Muscle layer of colon (tissue), 2 donors: ENCODE measurements at regions not wholly inside any gene's neighbourhood (a gene's known extent, or its start where the extent isn't known, plus 50 kb on each side); places are given as distances from the start of the nearest gene placed in this dataset.
"Not testable (repeated sequence)": the region's sequence is repeated elsewhere in the genome, so short reads cannot be mapped to it uniquely, and the experiment has no call there.

Source experiments
- H3K27ac ChIP-seq: one replicate; pipeline ENCODE4 v1.7.0; 2013; ENCODE audit warnings: low read depth, mild to moderate bottlenecking, low read length, moderate library complexity
- H3K27me3 ChIP-seq, 2 donors: one replicate each; pipeline ENCODE4 v1.7.0; 2013; ENCODE audit warnings: low read length in 2 of 2, mild to moderate bottlenecking in 2 of 2; ENCODE audit not compliant: insufficient read depth in 2 of 2, control insufficient read depth in 1 of 2
- H3K36me3 ChIP-seq: one replicate; pipeline ENCODE4 v1.7.0; 2013; ENCODE audit warnings: mild to moderate bottlenecking, low read length; ENCODE audit not compliant: insufficient read depth
- H3K4me1 ChIP-seq: one replicate; pipeline ENCODE4 v1.7.0; 2013; ENCODE audit warnings: mild to moderate bottlenecking, low read length; ENCODE audit not compliant: insufficient read depth
- H3K4me3 ChIP-seq, 2 donors: one replicate each; pipeline ENCODE4 v1.7.0; 2013; ENCODE audit warnings: low read length in 2 of 2, low read depth in 1 of 2, mild to moderate bottlenecking in 1 of 2, moderate library complexity in 1 of 2
- H3K9ac ChIP-seq: one replicate; pipeline ENCODE4 v1.7.0; 2013; ENCODE audit warnings: low read length
- H3K9me3 ChIP-seq: one replicate; pipeline ENCODE4 v1.7.0; 2013; ENCODE audit warnings: mild to moderate bottlenecking, low read length
- donor health status: abdominal sarcoma.
- donor health status: Adenocarcinoma of cecum.

DNA sequence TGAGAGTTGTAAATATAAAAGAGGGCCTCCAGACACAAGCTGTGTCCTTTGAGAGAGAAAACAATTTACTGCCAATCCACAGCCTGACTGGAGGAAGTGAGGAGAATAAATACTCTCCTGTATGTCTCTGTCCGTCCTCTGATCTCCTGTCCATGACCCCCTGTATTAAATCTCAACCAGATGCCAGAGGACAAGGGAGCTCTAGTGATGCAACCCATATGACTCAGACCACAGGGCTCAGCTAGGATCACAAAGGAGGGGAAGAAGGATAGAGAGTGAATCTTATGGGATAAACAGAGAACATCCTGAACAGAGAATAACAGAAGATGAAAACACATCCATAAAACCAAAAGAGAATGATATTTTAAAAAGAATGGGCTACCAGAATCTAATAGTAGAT lies 482.6 kb downstream of the PLOD2 start:
- Histone ChIP-seq H3K36me3 (no peaks in the 10 kb centered on the region), H3K27ac (no peak overlapping the region), H3K4me1 (no peaks in the 10 kb centered on the region), H3K9ac (no peak overlapping the region), H3K27me3 (no peaks in the 10 kb centered on the region), H3K9me3 (no peaks in the 10 kb centered on the region), H3K4me3 (no peak overlapping the region)

DNA sequence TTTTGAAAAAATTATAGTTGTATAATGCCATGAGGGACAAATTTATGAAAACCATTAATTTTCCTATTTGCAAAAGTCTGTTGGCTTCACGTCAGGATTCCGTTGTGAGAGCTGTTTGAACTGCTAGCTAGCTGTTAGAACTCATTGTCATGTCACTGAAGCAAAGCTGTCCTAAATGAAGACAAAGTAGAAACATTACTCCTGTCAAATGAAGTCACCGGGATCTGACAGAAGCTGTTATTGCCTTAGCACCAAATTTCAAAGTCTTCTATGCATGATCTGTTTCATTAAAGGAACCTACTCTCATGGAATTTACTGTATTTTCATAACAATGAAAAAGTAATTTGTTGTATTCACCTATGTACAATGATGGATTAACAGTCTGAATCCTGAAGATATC lies 479.8 kb downstream of the PLOD2 start:
- Histone ChIP-seq H3K27ac (no peak overlapping the region), H3K9me3 (no peaks in the 10 kb centered on the region), H3K4me3 (no peak overlapping the region), H3K36me3 (no peaks in the 10 kb centered on the region), H3K9ac (no peak overlapping the region), H3K4me1 (no peaks in the 10 kb centered on the region), H3K27me3 (no peaks in the 10 kb centered on the region)

DNA sequence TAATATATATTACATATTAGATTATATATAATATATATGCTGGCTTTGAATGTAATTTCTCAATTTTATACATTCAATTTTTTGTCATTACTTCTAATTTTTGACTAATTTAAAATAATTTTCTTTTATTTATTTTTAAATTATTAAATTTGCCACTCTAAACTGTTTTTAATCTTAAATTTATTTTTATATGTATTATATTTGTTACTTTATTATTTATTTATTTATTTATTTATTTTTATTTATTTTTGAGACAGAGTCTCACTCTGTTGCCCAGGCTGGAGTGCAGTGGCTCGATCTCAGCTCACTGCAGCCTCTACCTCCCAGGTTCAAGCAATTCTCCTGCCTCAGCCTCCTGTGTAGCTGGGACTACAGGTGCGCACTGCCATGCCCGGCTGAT lies 473.0 kb downstream of the PLOD2 start:
- H3K9me3 ChIP-seq, H3K9ac ChIP-seq, H3K36me3 ChIP-seq, H3K4me1 ChIP-seq, H3K27ac ChIP-seq, H3K27me3 ChIP-seq, H3K4me3 ChIP-seq: not testable (repeated sequence)

DNA sequence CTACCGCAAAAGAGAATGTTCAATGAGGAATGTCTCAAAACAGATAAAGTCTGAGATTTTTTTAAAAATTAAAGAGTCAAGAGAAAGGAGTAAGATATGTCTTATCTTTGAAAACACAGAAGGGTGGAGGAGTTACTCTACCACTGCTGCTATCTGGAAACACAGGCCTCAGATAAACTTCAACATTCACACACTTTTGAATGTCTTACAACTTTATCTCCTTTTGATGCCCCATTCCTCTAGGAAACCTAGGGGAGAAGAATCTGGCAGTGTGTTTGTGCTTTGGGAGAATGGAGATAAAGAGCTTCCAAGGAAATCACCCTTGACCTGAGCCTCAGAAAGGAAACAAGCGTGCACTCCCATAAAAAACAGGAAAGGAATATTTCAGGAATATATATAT lies 468.2 kb downstream of the PLOD2 start:
- no peaks in the 10 kb centered on the region for H3K4me1 ChIP-seq
- no peaks in the 10 kb centered on the region for H3K27me3 ChIP-seq
- no peaks in the 10 kb centered on the region for H3K9me3 ChIP-seq
- H3K4me3 ChIP-seq = no peak overlapping the region
- H3K27ac ChIP-seq = no peak overlapping the region
- H3K9ac ChIP-seq = no peak overlapping the region
- no peaks in the 10 kb centered on the region for H3K36me3 ChIP-seq

DNA sequence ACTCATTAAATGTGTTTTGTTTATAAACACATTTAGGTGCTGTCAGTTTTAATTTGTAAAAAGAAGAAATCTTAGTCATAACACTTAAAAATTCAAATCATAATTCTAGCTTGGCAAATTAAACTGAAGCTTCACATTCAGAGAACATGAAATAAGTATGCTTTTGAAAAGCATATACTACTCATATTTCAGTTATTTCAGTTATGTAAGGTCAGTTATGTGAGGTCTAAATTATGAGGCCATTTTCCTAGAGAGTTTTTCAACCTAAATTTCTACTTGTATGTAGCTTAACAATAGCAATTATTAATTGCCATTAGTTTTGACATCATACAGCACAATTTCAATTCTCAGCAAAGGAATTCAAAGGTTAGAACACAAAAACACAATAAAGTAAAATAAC lies 465.0 kb downstream of the PLOD2 start:
- no peaks in the 10 kb centered on the region for H3K4me1 ChIP-seq
- no peak overlapping the region for H3K27ac ChIP-seq
- no peak overlapping the region for H3K4me3 ChIP-seq
- no peaks in the 10 kb centered on the region for H3K36me3 ChIP-seq
- H3K9me3 ChIP-seq = no peaks in the 10 kb centered on the region
- no peaks in the 10 kb centered on the region for H3K27me3 ChIP-seq
- H3K9ac ChIP-seq = no peak overlapping the region

DNA sequence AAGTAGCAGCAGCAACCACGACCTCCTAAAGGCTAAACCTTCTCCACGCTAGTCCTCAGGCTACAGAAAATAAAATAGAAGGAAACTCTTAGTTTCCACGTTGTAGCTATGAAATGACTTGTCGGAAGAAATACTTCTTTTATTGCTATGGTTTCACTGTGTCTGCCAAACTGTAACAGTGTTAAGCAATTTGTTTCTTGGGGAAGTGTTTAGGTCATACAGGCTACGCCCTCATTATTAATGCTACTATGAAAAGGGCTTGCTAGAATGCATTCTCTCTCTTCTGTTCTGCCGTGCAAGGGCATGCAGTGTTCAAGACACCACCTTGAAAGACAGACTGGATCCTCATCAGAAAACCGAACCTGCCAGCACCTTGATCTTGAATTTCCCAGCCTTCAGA lies 462.7 kb downstream of the PLOD2 start:
- Histone ChIP-seq H3K9ac (no peak overlapping the region), H3K27ac (no peak overlapping the region), H3K4me1 (no peaks in the 10 kb centered on the region), H3K9me3 (no peaks in the 10 kb centered on the region), H3K36me3 (no peaks in the 10 kb centered on the region), H3K4me3 (no peak overlapping the region), H3K27me3 (no peaks in the 10 kb centered on the region)

GRCh38 chr3:145698749-145699148 lies 462.2 kb downstream of the PLOD2 start:
- Histone ChIP-seq H3K27ac (no peak overlapping the region), H3K9me3 (no peaks in the 10 kb centered on the region), H3K4me3 (no peak overlapping the region), H3K9ac (no peak overlapping the region), H3K36me3 (no peaks in the 10 kb centered on the region), H3K4me1 (no peaks in the 10 kb centered on the region), H3K27me3 (no peaks in the 10 kb centered on the region)

DNA sequence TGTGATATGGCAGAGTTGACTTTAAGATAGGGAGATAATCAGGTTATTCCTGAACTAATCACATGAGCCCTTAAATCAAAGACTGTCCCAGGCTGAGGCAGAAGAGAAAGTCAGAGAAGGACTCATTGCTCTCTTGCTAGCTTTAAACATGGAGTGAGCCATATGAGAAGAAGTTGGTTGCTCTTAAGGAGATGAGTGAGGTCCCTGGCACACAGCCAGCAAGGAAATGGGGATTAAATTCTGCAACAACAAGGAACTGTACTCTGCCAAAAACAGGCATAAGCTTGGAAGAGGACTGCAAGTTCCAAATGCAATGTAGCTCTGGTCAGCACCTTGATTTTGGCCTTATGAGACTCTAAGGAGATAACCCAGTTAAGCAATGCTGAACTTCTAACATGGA lies 457.0 kb downstream of the PLOD2 start:
- Histone ChIP-seq H3K9me3 (no peaks in the 10 kb centered on the region), H3K36me3 (no peaks in the 10 kb centered on the region), H3K4me1 (no peaks in the 10 kb centered on the region), H3K27ac (no peak overlapping the region), H3K4me3 (no peak overlapping the region), H3K27me3 (no peaks in the 10 kb centered on the region), H3K9ac (no peak overlapping the region)

DNA sequence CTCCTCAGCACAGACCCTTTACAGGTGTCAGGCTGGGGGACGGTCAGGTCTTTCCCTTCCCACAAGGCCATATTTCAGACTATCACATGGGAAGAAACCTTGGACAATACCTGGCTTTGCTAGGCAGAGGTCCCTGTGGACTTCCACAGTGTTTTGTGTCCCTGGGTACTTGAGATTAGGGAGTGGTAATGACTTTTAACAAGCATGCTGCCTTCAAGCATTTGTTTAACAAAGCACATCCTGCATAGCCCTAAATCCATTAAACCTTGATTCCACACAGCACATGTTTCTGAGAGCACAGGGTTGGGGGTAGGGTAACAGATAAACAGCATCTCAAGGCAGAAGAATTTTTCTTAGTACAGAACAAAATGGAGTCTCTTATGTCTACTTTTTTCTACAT lies 451.2 kb downstream of the PLOD2 start:
- not testable (repeated sequence) for H3K9me3 ChIP-seq

DNA sequence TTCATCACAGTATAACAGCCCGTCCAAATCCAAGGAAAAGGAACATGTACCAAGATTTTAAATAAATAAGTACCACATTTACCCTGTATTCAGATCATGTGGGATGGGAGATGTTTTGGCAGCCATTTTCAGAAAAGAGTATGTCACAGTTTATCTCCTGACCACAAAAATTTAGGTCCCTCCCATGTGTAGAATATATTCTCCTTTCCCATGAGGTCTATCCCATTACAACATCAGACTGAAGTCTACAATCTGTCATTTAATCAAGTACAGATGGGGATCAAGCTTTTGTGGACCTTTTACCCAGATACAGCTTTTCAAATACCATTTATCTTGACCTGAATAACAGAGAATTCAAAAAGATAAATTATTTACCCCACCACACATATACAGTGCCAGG lies 444.5 kb downstream of the PLOD2 start:
- Histone ChIP-seq H3K4me1 (no peaks in the 10 kb centered on the region), H3K4me3 (no peak overlapping the region), H3K9me3 (no peaks in the 10 kb centered on the region), H3K36me3 (no peaks in the 10 kb centered on the region), H3K27me3 (no peaks in the 10 kb centered on the region), H3K9ac (no peak overlapping the region), H3K27ac (no peak overlapping the region)

More for the DNA sequence above, 451.2 kb downstream of the PLOD2 start:
- H3K4me1 ChIP-seq, H3K36me3 ChIP-seq, H3K9ac ChIP-seq, H3K27ac ChIP-seq, H3K27me3 ChIP-seq, H3K4me3 ChIP-seq: not testable (repeated sequence)

DNA sequence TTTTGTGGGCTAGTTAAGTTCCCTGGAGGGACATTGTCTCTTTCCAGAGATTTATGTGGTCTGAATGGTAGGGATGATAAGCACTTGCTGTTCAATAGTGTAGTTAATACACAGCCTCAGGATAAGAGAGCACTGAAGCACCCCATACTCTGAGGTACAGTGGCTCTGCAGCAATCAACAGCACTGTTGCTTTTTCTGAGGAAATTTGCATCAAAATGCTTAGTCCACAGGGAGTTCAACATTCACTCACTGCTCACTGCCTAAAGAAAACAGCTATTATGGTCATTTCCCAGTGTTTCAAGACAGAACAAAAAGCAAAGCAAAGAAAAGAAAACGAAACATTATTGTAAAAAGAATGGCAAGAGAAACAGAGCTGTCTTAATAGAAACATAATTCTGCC lies 441.9 kb downstream of the PLOD2 start:
- no peaks in the 10 kb centered on the region for H3K9me3 ChIP-seq
- H3K9ac ChIP-seq = no peak overlapping the region
- H3K36me3 ChIP-seq = no peaks in the 10 kb centered on the region
- no peaks in the 10 kb centered on the region for H3K27me3 ChIP-seq
- H3K4me1 ChIP-seq = no peaks in the 10 kb centered on the region
- H3K4me3 ChIP-seq = no peak overlapping the region
- H3K27ac ChIP-seq = no peak overlapping the region

GRCh38 chr3:145721273-145721805 lies 439.6 kb downstream of the PLOD2 start:
- no peak overlapping the region for H3K4me3 ChIP-seq
- H3K27ac ChIP-seq = no peak overlapping the region
- H3K9ac ChIP-seq = no peak overlapping the region
- no peaks in the 10 kb centered on the region for H3K4me1 ChIP-seq
- no peaks in the 10 kb centered on the region for H3K27me3 ChIP-seq
- no peaks in the 10 kb centered on the region for H3K36me3 ChIP-seq
- H3K9me3 ChIP-seq = no peaks in the 10 kb centered on the region
